T-helper 9 cell (primary cell): ENCODE measurements at regions not wholly inside any gene's neighbourhood (a gene's known extent, or its start where the extent isn't known, plus 50 kb on each side); places are given as distances from the start of the nearest gene placed in this dataset.

Experiments
- DNase-seq: peaks from one replicate; pipeline ENCODE4 v3.0.0-alpha.2; 2020

- DNase-seq, result no peak
These were observed 66.8 kb upstream of the NKX1-1 start for GRCh38 chr4:1472911-1473518.

- DNase-seq, result no peak
These were observed 66.0 kb upstream of the NKX1-1 start for GRCh38 chr4:1472148-1472797.

GRCh38 chr4:1471443-1472147 is 65.4 kb upstream of the NKX1-1 start:
- no peak for DNase-seq

- no peak for DNase-seq
These were observed 64.7 kb upstream of the NKX1-1 start for GRCh38 chr4:1470816-1471442.

GRCh38 chr4:1470393-1470670 is 64.1 kb upstream of the NKX1-1 start:
- DNase-seq, result no peak

GRCh38 chr4:1469607-1470392 is 63.6 kb upstream of the NKX1-1 start:
- no peak for DNase-seq

- DNase-seq, result no peak
These were observed 62.8 kb upstream of the NKX1-1 start for GRCh38 chr4:1469043-1469442.

- DNase-seq, result no peak
These were observed 61.6 kb upstream of the NKX1-1 start for GRCh38 chr4:1467581-1468458.

- DNase-seq, result no peak
These were observed 60.6 kb upstream of the NKX1-1 start for GRCh38 chr4:1466863-1467165.

GRCh38 chr4:1466034-1466862 is 60.0 kb upstream of the NKX1-1 start:
- no peak for DNase-seq

GRCh38 chr4:1465173-1466033 is 59.2 kb upstream of the NKX1-1 start:
- DNase-seq, result no peak

- no peak for DNase-seq
These were observed 58.4 kb upstream of the NKX1-1 start for GRCh38 chr4:1464581-1465171.

GRCh38 chr4:1463927-1464540 is 57.8 kb upstream of the NKX1-1 start:
- no peak for DNase-seq

GRCh38 chr4:1463088-1463926 is 57.1 kb upstream of the NKX1-1 start:
- no peak for DNase-seq

GRCh38 chr4:1462768-1463075 is 56.5 kb upstream of the NKX1-1 start:
- no peak for DNase-seq

- DNase-seq, result no peak
These were observed 55.9 kb upstream of the NKX1-1 start for GRCh38 chr4:1462009-1462767.

- no peak for DNase-seq
These were observed 55.0 kb upstream of the NKX1-1 start for GRCh38 chr4:1460967-1461868.
